Mucosa of descending colon (tissue), 3 donors: ENCODE measurements at regions not wholly inside any gene's neighbourhood (a gene's known extent, or its start where the extent isn't known, plus 50 kb on each side); places are given as distances from the start of the nearest gene placed in this dataset.

Experiments used
- ATAC-seq: fragments of 200-7000 bp; cut with Tn5 transposase; one replicate; pipeline ENCODE4 v1.9.1; 2020; ENCODE audit warnings: mild to moderate bottlenecking, moderate library complexity
- DNase-seq, 3 donors: peaks; one replicate each; pipeline ENCODE4 v3.0.0-alpha.2; 2020
- H3K36me3 ChIP-seq: fragments of 200-600 bp; one replicate; pipeline ENCODE4 v1.8.0; 2021; ENCODE audit warnings: low read depth, mild to moderate bottlenecking
- H3K4me1 ChIP-seq: fragments of 200-600 bp; one replicate; pipeline ENCODE4 v1.8.0; 2021; ENCODE audit warnings: low read depth, mild to moderate bottlenecking
- H3K4me3 ChIP-seq: fragments of 200-600 bp; one replicate; pipeline ENCODE4 v1.8.0; 2021; ENCODE audit warnings: mild to moderate bottlenecking
- H3K9me3 ChIP-seq: fragments of 200-600 bp; one replicate; pipeline ENCODE4 v1.8.0; 2021; ENCODE audit warnings: mild to moderate bottlenecking
- intact Hi-C, 2 donors: fragments of 100-400 bp; cut with DNase I in 1 of 2; cut with micrococcal nuclease in 1 of 2; formaldehyde crosslinking; loops; one replicate each; pipeline versions ENCODE4 v1.11.0 to v1.11.1; 2022; cut with DNase I, micrococcal nuclease
- TF ChIP-seq, protein P1 (sequence below): fragments of 200-600 bp; IDR thresholded peaks from one replicate; pipeline ENCODE4 v1.8.0; 2022; ENCODE audit warnings: antibody characterized with exemption, mild to moderate bottlenecking
- donor health status: DM: no; HTN: no; CAD: no; lungs with moderate emphysema.
- donor health status: DM: no; HTN: no; CAD: no.
- donor health status: DM: no; HTN: yes; CAD: no.

DNA sequence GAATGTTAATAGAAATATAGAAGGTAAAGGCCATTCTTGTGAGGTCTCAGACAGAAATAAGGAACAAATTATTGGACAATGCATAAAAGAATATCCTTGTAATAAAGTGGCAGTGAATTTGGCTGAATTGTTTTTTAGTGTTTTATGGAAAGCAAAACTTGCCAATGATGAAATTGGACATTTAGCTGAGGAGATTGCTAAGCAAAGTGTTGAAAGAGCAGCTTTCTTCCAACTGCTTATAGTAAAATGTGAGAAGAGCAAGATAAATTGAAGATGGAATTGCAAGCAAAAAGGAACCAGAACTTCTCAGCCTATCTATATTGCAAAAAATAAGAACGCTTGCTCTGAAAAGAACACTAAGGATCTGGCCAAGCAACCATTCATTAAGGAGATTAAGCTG, 245.7 kb downstream of the MREG start:
- no peaks in the 10 kb centered on the region for H3K36me3 ChIP-seq
- intact Hi-C loops = loop anchor here in 1 of 2 donors (5.0 kb wide), 1 partner anchor 45 kb away; no protein-coding TSS in a partner anchor
- ATAC-seq = no peak
- no peak overlapping the region for H3K4me3 ChIP-seq
- no peaks in the 10 kb centered on the region for H3K9me3 ChIP-seq
- no peaks in the 10 kb centered on the region for H3K4me1 ChIP-seq
- TF ChIP-seq, protein P1, sequence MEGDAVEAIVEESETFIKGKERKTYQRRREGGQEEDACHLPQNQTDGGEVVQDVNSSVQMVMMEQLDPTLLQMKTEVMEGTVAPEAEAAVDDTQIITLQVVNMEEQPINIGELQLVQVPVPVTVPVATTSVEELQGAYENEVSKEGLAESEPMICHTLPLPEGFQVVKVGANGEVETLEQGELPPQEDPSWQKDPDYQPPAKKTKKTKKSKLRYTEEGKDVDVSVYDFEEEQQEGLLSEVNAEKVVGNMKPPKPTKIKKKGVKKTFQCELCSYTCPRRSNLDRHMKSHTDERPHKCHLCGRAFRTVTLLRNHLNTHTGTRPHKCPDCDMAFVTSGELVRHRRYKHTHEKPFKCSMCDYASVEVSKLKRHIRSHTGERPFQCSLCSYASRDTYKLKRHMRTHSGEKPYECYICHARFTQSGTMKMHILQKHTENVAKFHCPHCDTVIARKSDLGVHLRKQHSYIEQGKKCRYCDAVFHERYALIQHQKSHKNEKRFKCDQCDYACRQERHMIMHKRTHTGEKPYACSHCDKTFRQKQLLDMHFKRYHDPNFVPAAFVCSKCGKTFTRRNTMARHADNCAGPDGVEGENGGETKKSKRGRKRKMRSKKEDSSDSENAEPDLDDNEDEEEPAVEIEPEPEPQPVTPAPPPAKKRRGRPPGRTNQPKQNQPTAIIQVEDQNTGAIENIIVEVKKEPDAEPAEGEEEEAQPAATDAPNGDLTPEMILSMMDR = no peak
- DNase-seq = no peak

DNA sequence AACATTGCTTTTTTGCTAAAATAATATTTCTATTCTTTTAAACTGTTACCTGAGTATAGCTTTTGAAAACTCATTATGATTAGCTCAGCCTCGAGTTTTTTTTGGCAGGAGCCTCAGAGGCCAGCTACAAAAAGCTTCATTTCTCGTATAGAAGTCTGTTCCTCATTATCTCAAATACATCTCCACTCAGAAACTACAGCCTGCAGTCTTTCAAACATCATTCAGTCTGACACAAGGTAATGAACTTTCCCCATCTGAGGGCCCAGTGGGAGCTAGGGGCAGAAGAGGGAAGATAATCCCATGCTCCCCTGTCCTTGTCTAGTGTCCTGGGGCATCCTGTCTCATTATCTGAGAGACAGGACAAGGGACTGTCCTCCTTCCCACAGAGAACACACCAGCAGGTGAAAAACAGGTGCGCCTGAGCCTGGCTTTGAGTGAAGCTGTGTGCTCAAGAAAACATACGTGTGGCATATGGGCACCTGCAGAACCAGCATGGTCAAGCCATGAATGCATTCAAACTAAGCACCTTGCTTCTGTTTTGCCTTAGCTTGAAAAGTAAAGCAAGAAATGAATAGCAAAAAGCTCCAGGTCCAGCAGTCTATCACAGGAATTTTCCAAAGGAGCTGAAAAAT, 247.5 kb downstream of the MREG start:
- intact Hi-C loops = loop anchor here in 1 of 2 donors (5.0 kb wide), 1 partner anchor 44 kb away; no protein-coding TSS in a partner anchor
- no peak overlapping the region for H3K4me3 ChIP-seq
- no peak for ATAC-seq
- no peak for DNase-seq
- no peaks in the 10 kb centered on the region for H3K4me1 ChIP-seq
- no peaks in the 10 kb centered on the region for H3K9me3 ChIP-seq
- TF ChIP-seq, protein P1 = no peak
- no peaks in the 10 kb centered on the region for H3K36me3 ChIP-seq

DNA sequence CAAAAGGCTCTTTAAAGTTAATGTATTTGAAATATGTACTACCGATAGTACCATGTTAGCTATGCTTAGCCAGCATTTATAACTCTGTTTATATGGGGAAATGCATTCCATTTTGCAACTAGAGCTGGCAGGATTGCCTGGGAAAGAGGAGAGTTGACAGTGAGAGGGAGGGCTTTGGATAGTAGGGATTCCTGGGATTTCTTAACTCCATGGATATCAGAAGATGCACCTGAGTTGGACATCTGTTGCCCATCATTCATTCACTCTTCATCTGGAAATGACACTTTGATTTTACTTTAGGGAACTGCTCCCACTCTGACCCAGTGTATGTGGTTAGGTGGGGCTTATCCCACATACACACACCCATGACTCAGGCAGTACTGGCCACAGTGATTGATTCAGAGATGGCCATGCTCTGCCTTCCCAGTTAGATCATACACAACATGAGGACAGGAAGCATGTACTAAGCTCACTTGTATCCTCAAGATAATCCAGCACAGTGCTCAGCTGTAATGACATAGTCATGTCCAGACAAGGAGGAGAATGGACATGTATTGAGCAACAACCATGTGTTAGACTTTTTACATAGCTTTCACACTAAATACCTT, 248.8 kb downstream of the MREG start:
- Histone ChIP-seq H3K4me1 (no peaks in the 10 kb centered on the region), H3K36me3 (no peaks in the 10 kb centered on the region), H3K9me3 (no peaks in the 10 kb centered on the region), H3K4me3 (no peak overlapping the region)
- ATAC-seq = peak; percentile 15
- DNase-seq = no peak
- TF ChIP-seq, protein P1 = no peak
- intact Hi-C loops = loop anchor here in 1 of 2 donors (5.0 kb wide), 1 partner anchor 42 kb away; no protein-coding TSS in a partner anchor

DNA sequence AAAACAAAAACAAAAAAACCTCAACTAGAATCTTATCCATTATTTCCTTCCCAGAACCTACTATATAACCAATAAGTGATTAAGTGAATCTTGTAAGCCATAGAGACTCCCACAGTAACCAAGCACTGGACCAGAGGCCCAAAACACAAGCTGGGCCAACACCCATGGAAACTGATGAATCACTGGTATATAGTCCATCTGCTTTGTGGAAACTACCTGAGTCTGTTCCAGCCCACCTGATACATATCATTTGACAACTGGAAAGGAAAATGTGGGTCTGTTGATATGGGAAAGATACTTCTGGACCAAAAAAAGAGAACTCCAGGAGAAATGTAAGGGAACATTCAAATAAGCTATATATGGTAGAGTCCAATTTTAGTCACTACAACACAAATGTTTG, 252.8 kb downstream of the MREG start:
- ATAC-seq (no peak), DNase-seq (no peak)
- no peak overlapping the region for H3K4me3 ChIP-seq
- TF ChIP-seq, protein P1 = no peak
- H3K4me1 ChIP-seq = no peaks in the 10 kb centered on the region
- H3K9me3 ChIP-seq = no peaks in the 10 kb centered on the region
- no peaks in the 10 kb centered on the region for H3K36me3 ChIP-seq
- intact Hi-C loops = no loop called here

DNA sequence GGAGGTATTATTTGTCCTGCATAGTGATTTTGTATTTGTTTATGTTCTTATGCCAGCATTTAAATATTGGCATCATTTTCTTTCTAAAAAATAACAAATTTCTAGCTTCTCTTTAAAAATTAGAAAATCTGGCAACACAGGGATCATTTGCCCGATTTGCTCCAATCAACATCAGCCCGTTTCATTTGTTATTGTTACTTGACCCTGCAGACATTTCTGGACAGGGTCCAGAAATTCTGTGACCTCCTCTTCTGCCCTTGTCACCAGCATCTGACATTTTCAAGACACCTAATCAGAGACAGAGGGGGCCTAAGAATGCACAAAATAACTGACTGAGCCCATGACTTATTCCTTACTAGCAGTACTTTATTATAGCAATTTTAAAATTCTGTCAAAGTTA, 253.3 kb downstream of the MREG start:
- ATAC-seq (no peak), DNase-seq (no peak)
- no peaks in the 10 kb centered on the region for H3K9me3 ChIP-seq
- intact Hi-C loops = no loop called here
- TF ChIP-seq, protein P1 = no peak
- H3K36me3 ChIP-seq = no peaks in the 10 kb centered on the region
- H3K4me3 ChIP-seq = no peak overlapping the region
- no peaks in the 10 kb centered on the region for H3K4me1 ChIP-seq
